GM13976 (cell line): ENCODE measurements at regions not wholly inside any gene's neighbourhood (a gene's known extent, or its start where the extent isn't known, plus 50 kb on each side); places are given as distances from the start of the nearest gene placed in this dataset.

ENCODE experiments used
- DNase-seq: peaks from one replicate; pipeline ENCODE4 v3.0.0; 2012; ENCODE audit warnings: low spot score
- in situ Hi-C: fragments of 300-500 bp; cut with MboI; formaldehyde crosslinking; loops from one replicate; pipeline ENCODE4 v1.12.0; 2022; ENCODE audit warnings: low sequenced_read_pairs, mixed read lengths, inconsistent platforms; ENCODE audit not compliant: unreplicated experiment
- TF ChIP-seq, protein P1 (sequence below): IDR thresholded peaks from 2 replicates; pipeline ENCODE4 v1.5.1; 2012; ENCODE audit warnings: borderline replicate concordance, mild to moderate bottlenecking; ENCODE audit not compliant: insufficient read depth; ENCODE audit errors: extremely low read depth, missing control alignments, control extremely low read depth

DNA sequence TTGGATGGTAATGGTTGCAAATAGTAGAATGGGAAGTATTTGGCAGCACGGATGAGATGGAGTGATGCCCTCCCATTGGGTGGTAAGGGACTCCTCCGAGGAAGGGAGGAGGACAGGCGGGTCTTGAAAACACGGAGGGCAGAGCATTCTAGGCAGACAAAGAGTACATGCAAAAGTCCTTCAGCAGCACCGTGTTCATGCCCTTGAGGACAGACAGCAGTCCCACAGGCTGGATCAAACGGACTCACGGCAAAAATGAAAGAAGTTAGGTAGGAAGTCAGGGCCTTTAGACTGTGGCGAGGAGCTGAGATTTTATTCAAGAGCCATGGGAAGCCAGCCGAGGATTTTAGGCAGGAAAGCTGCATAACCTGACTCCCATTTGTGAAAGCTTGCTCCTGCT, 253.9 kb downstream of the RHOU start:
- TF ChIP-seq, protein P1, sequence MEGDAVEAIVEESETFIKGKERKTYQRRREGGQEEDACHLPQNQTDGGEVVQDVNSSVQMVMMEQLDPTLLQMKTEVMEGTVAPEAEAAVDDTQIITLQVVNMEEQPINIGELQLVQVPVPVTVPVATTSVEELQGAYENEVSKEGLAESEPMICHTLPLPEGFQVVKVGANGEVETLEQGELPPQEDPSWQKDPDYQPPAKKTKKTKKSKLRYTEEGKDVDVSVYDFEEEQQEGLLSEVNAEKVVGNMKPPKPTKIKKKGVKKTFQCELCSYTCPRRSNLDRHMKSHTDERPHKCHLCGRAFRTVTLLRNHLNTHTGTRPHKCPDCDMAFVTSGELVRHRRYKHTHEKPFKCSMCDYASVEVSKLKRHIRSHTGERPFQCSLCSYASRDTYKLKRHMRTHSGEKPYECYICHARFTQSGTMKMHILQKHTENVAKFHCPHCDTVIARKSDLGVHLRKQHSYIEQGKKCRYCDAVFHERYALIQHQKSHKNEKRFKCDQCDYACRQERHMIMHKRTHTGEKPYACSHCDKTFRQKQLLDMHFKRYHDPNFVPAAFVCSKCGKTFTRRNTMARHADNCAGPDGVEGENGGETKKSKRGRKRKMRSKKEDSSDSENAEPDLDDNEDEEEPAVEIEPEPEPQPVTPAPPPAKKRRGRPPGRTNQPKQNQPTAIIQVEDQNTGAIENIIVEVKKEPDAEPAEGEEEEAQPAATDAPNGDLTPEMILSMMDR = no peak
- in situ Hi-C loops = no loop called here

DNA sequence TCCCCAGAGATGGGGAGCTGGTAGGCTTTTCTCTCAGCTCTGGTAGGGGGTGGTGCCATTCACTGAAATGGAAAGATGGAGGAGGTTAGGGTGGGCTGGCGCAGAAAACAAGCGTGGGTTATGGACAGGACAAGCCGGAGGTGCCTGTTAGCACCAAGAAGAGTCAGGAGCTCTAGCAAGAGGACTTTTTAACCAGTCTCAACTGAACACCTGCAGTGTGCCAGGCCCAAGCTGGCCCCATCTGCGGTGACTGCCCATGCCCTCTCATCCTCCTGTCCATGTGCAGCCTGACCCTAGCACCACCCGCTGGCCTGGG, 254.4 kb downstream of the RHOU start:
- TF ChIP-seq, protein P1 = no peak
- in situ Hi-C loops = no loop called here
- no peak for DNase-seq

More for the DNA sequence above, 253.9 kb downstream of the RHOU start:
- no peak for DNase-seq

DNA sequence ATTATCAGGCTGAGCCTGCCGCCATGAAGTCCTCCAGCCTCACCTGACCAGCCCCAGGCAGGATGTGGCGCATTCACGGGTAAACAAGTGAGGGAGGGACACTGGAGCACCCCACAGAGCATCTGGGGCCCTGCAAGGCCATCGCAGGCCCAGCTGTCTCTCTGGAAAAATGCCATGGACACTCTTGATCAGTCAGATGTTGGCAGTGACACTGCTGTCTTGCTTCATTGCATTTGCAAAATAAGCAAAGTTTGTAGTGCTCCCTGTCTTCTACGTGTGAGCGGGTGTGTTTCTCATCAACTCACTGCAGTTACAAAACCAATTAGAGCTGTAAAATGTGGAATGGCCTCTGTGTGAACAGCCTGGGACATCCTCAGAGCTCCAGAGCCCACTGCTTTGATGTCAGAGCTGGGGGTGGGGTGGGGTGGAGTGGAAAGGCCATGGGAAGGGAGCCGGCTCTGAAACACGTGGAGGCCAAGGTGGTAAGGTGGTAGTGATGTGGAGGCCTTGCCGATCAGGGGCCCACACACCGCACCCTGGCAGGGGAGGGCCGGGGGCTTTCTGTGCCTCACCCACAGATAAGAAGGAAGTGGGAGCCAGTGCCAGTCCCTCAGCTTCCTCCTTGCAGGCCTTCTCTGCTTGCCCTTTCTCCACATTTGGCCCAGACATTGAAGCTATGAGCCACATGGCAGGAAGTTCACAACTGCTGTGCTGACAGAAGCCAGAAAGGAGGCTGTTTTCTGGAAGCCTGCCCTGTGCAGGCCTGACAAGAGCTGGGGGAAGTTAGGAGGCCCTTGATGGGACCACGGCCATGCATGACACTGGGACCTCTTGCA, 254.9 kb downstream of the RHOU start:
- TF ChIP-seq, protein P1 = no peak
- no peak for DNase-seq
- in situ Hi-C loops = no loop called here

DNA sequence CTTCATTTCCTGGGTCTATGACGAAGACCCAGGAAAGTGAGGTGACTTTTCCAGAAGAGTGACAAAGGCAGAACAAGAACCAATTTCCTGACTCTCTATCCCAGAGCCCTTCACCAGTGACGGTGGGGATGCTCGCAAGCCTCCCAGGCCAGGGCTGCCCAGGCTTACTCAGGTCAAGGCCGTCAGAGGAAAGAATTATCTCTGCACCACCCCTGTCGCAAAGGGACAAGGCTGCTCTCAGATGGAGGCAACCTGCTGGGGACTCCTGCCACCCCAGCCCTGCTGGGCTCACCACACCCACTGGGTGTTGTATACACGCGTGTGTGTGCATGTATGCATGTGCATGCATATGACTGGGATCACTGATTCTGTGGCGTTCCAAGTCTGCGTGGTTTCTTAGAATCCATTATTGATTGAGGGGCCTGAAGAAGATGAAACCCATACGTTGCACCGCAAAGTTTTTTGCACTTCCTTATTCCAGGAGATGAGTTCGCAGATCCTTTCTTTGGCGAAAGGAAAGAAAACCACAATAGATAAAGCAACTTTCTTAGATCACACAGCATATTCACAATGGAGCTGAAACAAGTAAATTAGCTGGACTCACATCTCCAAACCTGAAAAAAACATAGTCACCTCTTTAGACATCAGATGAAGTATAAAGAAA, 255.8 kb downstream of the RHOU start:
- DNase-seq = no peak
- TF ChIP-seq, protein P1 = no peak
- in situ Hi-C loops = no loop called here

DNA sequence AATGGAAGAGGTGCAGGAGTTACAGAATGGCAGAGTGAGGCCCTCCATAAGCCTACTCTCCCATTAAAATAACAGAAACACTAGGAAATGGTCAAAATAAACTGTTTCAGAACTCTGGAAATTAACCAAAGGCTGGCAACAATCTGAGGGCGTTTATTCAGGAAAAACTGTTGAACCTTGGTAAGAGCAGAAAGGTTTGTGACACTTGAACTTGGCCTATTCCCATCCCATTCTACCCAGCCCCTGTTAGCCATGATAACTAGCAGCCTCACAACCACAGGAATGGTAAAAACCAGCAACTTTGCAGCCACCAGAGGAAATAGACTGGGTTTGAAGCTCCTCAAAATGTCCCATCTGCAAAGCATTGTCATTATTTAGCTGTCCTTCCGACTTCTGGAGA, 256.8 kb downstream of the RHOU start:
- in situ Hi-C loops = no loop called here
- DNase-seq = no peak
- TF ChIP-seq, protein P1 = no peak

DNA sequence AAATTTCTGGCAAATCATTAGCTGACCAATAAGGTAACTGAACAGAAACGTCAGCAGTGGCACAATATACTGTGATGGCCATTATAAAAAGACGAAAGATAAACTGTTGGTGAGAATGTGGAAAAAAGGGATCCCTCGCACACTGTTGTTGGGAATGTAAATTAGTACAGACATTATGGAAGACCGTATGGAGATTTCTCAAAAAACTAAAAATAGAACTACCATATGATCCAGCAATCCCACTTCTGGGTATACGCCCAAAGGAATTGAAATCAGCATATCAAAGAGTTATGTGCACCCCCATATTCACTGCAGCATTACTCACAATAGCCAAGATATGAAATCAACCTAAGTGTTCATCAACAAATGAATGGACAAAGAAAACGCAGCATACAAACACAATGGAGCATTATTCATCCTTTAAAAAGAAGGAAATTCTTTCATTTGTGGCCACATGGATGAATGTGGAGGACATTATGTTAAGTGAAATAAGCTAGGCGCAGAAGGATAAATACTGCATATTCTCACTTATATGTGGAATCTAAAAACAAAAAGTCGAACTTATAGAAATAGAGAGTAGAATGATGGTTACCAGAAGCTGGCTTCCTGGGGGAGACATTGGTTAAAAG, 257.7 kb downstream of the RHOU start:
- DNase-seq = no peak
- in situ Hi-C loops = no loop called here
- TF ChIP-seq, protein P1 = no peak
